Left lung (tissue), 4 donors: ENCODE measurements at regions not wholly inside any gene's neighbourhood (a gene's known extent, or its start where the extent isn't known, plus 50 kb on each side); places are given as distances from the start of the nearest gene placed in this dataset.

Experiments
- ATAC-seq: fragments of 200-7000 bp; cut with Tn5 transposase; one replicate; pipeline ENCODE4 v1.9.1; 2020; ENCODE audit warnings: moderate library complexity
- DNase-seq, 4 donors: peaks; one replicate each; pipeline ENCODE4 v3.0.0-alpha.2; 2013 to 2020
- H3K27ac ChIP-seq, 2 donors: fragments of 200-600 bp; sonication (generic) in 1 of 2; one replicate each; pipeline versions ENCODE4 v1.5.0 to v1.8.0; 2020 to 2021
- H3K27me3 ChIP-seq, 2 donors: fragments of 200-600 bp; sonication (generic) in 1 of 2; one replicate each; pipeline versions ENCODE4 v1.5.0 to v1.8.0; 2020 to 2021
- H3K36me3 ChIP-seq, 2 donors: fragments of 200-600 bp; sonication (generic) in 1 of 2; one replicate each; pipeline versions ENCODE4 v1.5.0 to v1.8.0; 2020 to 2021
- H3K4me1 ChIP-seq, 2 donors: fragments of 200-600 bp; one replicate each; pipeline ENCODE4 v1.8.0; 2021
- H3K4me3 ChIP-seq, 2 donors: fragments of 200-600 bp; sonication (generic) in 1 of 2; one replicate each; pipeline versions ENCODE4 v1.5.0 to v1.8.0; 2020 to 2021; ENCODE audit warnings: mild to moderate bottlenecking in 1 of 2
- H3K9me3 ChIP-seq, 2 donors: fragments of 200-600 bp; sonication (generic) in 1 of 2; one replicate each; pipeline versions ENCODE4 v1.5.0 to v1.8.0; 2020 to 2021
- CTCF ChIP-seq, 2 donors: fragments of 200-600 bp; sonication (generic) in 1 of 2; IDR thresholded peaks; one replicate each; pipeline versions ENCODE4 v1.5.0 to v1.8.0; 2021; ENCODE audit warnings: antibody characterized with exemption in 2 of 2
- intact Hi-C, 2 donors: fragments of 100-400 bp; cut with DNase I; formaldehyde crosslinking; loops; one replicate each; pipeline versions ENCODE4 v1.11.2 to v1.14.2; 2022
- donor health status: DM: no; HTN: yes; CAD: no.
- donor health status: DM: no; HTN: no; CAD: no.

GRCh38 chr4:10740251-10740650 is 55.7 kb upstream of the CLNK start:
- no peak overlapping the region for H3K4me3 ChIP-seq
- H3K27ac ChIP-seq, result no peak overlapping the region
- no peak for TF ChIP-seq CTCF (IDR thresholded peaks at IDR 0.05)
- no peaks in the 10 kb centered on the region for H3K4me1 ChIP-seq
- ATAC-seq (no peak), DNase-seq (no peak)
- no peaks in the 10 kb centered on the region for H3K27me3 ChIP-seq
- H3K9me3 ChIP-seq, result no peaks in the 10 kb centered on the region
- no peaks in the 10 kb centered on the region for H3K36me3 ChIP-seq
- intact Hi-C loops, result no loop called here

GRCh38 chr4:10738826-10739489 is 54.4 kb upstream of the CLNK start:
- no peak for ATAC-seq
- no peak for DNase-seq
- H3K4me3 ChIP-seq, result no peak overlapping the region
- H3K36me3 ChIP-seq, result no peaks in the 10 kb centered on the region
- intact Hi-C loops, result no loop called here
- H3K27ac ChIP-seq, result no peak overlapping the region
- no peaks in the 10 kb centered on the region for H3K4me1 ChIP-seq
- no peaks in the 10 kb centered on the region for H3K9me3 ChIP-seq
- TF ChIP-seq CTCF (IDR thresholded peaks at IDR 0.05), result no peak
- no peaks in the 10 kb centered on the region for H3K27me3 ChIP-seq

- Histone ChIP-seq H3K9me3 (no peaks in the 10 kb centered on the region), H3K27me3 (no peaks in the 10 kb centered on the region), H3K27ac (no peak overlapping the region), H3K4me1 (no peaks in the 10 kb centered on the region), H3K4me3 (no peak overlapping the region), H3K36me3 (no peaks in the 10 kb centered on the region)
- no peak for TF ChIP-seq CTCF (IDR thresholded peaks at IDR 0.05)
- ATAC-seq (no peak), DNase-seq (no peak)
- intact Hi-C loops, result no loop called here
These were observed 52.8 kb upstream of the CLNK start for GRCh38 chr4:10737337-10737736.

GRCh38 chr4:10736895-10737294 is 52.3 kb upstream of the CLNK start:
- TF ChIP-seq CTCF (IDR thresholded peaks at IDR 0.05), result no peak
- no peaks in the 10 kb centered on the region for H3K27me3 ChIP-seq
- ATAC-seq (no peak), DNase-seq (no peak)
- intact Hi-C loops, result no loop called here
- H3K36me3 ChIP-seq, result no peaks in the 10 kb centered on the region
- no peaks in the 10 kb centered on the region for H3K9me3 ChIP-seq
- no peak overlapping the region for H3K4me3 ChIP-seq
- H3K4me1 ChIP-seq, result no peaks in the 10 kb centered on the region
- no peak overlapping the region for H3K27ac ChIP-seq

GRCh38 chr4:10736266-10736665 is 51.7 kb upstream of the CLNK start:
- Histone ChIP-seq H3K27me3 (no peaks in the 10 kb centered on the region), H3K4me1 (no peaks in the 10 kb centered on the region), H3K4me3 (no peak overlapping the region), H3K27ac (no peak overlapping the region), H3K9me3 (no peaks in the 10 kb centered on the region), H3K36me3 (no peaks in the 10 kb centered on the region)
- DNase-seq (no peak), ATAC-seq (no peak)
- no peak for TF ChIP-seq CTCF (IDR thresholded peaks at IDR 0.05)
- intact Hi-C loops, result no loop called here
